ENCODE measurements at regions not wholly inside any gene's neighbourhood (a gene's known extent, or its start where the extent isn't known, plus 50 kb on each side); places are given as distances from the start of the nearest gene placed in this dataset.

DNA sequence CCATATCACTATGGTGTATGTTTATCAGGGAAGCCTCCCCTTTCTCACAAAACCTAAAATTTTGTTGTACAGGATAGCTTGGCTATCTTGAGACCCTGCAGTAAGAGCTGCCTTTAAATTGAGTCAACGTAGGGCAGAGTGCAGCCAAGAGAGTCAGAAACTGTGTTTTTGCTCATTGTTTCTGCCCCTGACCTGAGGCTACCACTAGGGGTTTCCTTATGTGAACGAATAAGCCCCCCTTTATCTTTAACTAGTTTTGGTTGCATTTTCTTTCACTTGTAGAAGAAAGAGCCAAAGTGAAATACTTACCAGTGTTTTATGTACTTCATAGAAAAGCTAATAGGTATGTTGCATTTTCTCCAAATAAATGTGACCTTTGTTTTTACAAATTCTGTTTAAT is 149.9 kb upstream of the TMC3 start:
- Mint-ChIP-seq H3K9me3 (no peaks in the 10 kb centered on the region), H3K27ac (no peak overlapping the region), H3K4me1 (ENCODE audit: low read depth) (no peaks in the 10 kb centered on the region), H3K36me3 (no peaks in the 10 kb centered on the region), H3K27me3 (peaks cover 11% of the 10 kb centered on the region), H3K4me3 (no peak overlapping the region)
- ChIA-PET POLR2A (no interaction called here), CTCF (no interaction called here)
- intact Hi-C loops (cut with micrococcal nuclease) = no loop called here
- no peak for DNase-seq

DNA sequence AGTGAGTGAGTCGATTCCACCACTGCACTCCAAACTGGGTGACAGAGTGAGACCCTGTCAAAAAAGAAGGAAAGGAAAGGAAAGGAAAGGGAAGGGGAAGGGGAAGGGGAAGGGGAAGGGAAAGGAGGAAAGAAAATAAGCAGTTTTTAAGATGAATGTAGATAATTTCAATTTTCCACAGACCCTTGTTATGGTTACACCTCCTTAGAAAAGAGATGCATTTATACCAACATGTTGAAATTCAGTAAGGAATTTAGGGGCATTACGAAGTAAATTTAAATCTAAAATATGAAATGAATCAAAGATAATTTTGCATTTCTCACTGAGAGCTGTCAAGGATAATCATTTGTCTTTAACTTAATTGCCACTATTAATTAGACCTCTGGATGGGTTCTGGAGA is 146.5 kb upstream of the TMC3 start:
- Mint-ChIP-seq H3K36me3 (no peaks in the 10 kb centered on the region), H3K27ac (no peak overlapping the region), H3K4me1 (ENCODE audit: low read depth) (no peaks in the 10 kb centered on the region), H3K27me3 (peaks cover 7% of the 10 kb centered on the region), H3K9me3 (no peaks in the 10 kb centered on the region), H3K4me3 (no peak overlapping the region)
- DNase-seq = no peak
- POLR2A ChIA-PET = no interaction called here
- CTCF ChIA-PET = interaction anchor here (0.6 kb wide), 1 partner anchor 699 kb away, joined by 3 read pairs; no protein-coding TSS in a partner anchor
- intact Hi-C loops (cut with micrococcal nuclease) = no loop called here

DNA sequence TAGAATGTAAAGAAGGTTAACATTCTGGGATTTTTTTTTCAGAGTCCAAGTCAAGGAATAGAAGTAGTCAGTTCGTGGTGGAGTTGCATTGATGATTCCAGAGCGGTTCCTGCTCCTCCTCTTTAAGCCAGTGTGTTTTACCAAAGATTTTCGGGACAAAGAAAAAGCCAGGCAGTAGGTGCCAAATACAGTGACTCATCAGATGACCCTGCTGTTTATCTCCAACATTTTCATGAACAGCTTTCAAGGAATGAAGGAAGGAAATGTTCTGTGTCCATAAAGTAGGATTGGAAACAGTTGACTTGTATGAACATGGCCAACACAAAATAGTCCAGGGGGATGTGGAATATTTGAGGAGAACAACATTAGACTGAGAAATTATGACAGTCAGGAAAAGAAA is 142.4 kb upstream of the TMC3 start:
- no peak overlapping the region for H3K27ac Mint-ChIP-seq
- no peak overlapping the region for H3K4me3 Mint-ChIP-seq
- no peaks in the 10 kb centered on the region for H3K4me1 Mint-ChIP-seq (ENCODE audit: low read depth)
- intact Hi-C loops (cut with micrococcal nuclease) = no loop called here
- DNase-seq = no peak
- no peaks in the 10 kb centered on the region for H3K36me3 Mint-ChIP-seq
- ChIA-PET POLR2A (no interaction called here), CTCF (no interaction called here)
- H3K27me3 Mint-ChIP-seq = peaks cover 13% of the 10 kb centered on the region
- H3K9me3 Mint-ChIP-seq = no peaks in the 10 kb centered on the region

DNA sequence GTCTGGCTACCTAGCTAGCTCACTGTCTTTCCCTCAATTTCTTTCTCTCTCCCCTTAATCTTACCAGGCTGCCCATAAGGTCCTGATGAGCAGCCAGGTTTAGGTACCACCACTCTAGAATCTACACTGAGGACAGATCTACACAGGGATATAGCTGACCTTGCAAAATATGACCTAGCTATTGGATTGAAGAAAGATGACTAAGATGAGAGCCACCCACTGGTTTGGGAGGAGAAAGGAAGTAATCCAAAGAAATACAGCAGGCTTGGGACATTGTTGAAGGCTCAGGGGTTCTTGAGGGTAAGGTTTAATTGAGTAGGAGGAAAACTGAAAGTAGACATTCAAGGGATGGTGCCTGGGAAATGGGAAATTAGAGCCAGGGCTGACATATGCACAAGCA is 142.0 kb upstream of the TMC3 start:
- Mint-ChIP-seq H3K36me3 (no peaks in the 10 kb centered on the region), H3K4me1 (ENCODE audit: low read depth) (no peaks in the 10 kb centered on the region), H3K4me3 (no peak overlapping the region), H3K27ac (no peak overlapping the region), H3K9me3 (no peaks in the 10 kb centered on the region), H3K27me3 (peaks cover 13% of the 10 kb centered on the region)
- ChIA-PET POLR2A (no interaction called here), CTCF (no interaction called here)
- no peak for DNase-seq
- intact Hi-C loops (cut with micrococcal nuclease) = no loop called here

DNA sequence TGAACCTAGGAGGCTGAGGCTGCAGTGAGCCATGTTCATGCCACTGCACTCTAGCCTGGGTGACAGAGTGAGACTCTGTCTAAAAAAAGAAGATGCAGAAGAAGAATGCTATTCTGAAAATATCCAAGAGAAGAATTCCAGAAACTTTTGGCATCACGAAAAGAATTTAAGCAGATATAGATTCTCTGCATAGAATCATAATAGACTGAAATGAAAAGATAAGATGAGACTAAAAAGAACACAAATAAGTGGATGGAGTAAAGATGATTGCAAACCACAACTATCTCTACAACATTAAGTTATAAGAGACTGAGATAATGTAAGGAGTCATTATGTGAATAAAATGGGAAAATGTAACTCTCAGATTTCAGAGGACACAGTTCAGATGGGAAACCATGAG is 140.7 kb upstream of the TMC3 start:
- H3K4me3 Mint-ChIP-seq = no peak overlapping the region
- POLR2A ChIA-PET = no interaction called here
- H3K27ac Mint-ChIP-seq = no peak overlapping the region
- CTCF ChIA-PET = no interaction called here
- intact Hi-C loops (cut with micrococcal nuclease) = no loop called here
- no peaks in the 10 kb centered on the region for H3K4me1 Mint-ChIP-seq (ENCODE audit: low read depth)
- DNase-seq = no peak
- peaks cover 13% of the 10 kb centered on the region for H3K27me3 Mint-ChIP-seq
- H3K9me3 Mint-ChIP-seq = no peaks in the 10 kb centered on the region
- no peaks in the 10 kb centered on the region for H3K36me3 Mint-ChIP-seq

DNA sequence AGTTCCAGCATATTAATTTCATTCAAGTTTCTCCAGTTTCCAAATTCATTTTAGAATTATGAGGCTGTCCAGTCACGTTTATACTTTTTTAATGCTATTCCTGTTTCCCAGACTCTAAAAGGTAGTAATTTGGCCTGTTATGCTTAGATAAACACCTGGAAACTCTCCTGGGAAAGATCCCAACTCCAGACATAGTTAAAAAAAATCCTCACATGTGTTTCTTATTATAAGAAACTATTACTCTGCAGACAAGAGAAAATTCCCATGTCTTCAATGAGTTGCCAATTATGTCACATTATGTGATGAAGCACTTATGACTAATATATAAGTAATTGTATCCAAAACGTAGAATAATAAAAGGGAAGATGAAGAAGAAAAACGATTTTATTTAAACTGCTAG is 137.1 kb upstream of the TMC3 start:
- no peaks in the 10 kb centered on the region for H3K9me3 Mint-ChIP-seq
- POLR2A ChIA-PET = no interaction called here

DNA sequence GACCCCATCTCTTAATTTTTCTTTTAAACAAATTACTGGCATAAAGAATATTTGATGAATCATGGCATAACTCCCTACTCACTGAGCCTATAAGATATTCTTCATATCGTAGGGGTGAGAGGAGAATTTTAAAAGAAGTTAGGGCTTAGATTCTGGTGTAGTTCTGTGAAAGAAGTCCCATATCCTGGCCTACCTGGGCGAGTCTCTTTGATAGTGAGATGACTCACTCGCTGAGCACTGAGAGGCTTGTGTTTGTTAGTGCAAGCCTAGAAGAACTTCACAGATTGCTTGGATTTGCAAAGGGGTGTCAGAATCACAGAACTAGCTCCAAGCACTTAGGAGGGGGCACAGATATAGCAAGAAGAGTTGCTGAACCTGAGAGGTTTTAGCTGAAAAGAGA is 133.8 kb upstream of the TMC3 start:
- intact Hi-C loops (cut with micrococcal nuclease) = no loop called here
- no peak overlapping the region for H3K27ac Mint-ChIP-seq
- H3K9me3 Mint-ChIP-seq = no peaks in the 10 kb centered on the region
- H3K27me3 Mint-ChIP-seq = peaks cover 10% of the 10 kb centered on the region
- CTCF ChIA-PET = no interaction called here
- H3K4me3 Mint-ChIP-seq = no peak overlapping the region
- no peaks in the 10 kb centered on the region for H3K4me1 Mint-ChIP-seq (ENCODE audit: low read depth)
- DNase-seq = no peak
- no peaks in the 10 kb centered on the region for H3K36me3 Mint-ChIP-seq
- POLR2A ChIA-PET = no interaction called here

More for the DNA sequence above, 137.1 kb upstream of the TMC3 start:
- intact Hi-C loops (cut with micrococcal nuclease) = no loop called here
- Mint-ChIP-seq H3K4me3 (no peak overlapping the region), H3K27me3 (peaks cover 17% of the 10 kb centered on the region), H3K27ac (no peak overlapping the region), H3K36me3 (no peaks in the 10 kb centered on the region), H3K4me1 (ENCODE audit: low read depth) (no peaks in the 10 kb centered on the region)
- no peak for DNase-seq
- CTCF ChIA-PET = no interaction called here

DNA sequence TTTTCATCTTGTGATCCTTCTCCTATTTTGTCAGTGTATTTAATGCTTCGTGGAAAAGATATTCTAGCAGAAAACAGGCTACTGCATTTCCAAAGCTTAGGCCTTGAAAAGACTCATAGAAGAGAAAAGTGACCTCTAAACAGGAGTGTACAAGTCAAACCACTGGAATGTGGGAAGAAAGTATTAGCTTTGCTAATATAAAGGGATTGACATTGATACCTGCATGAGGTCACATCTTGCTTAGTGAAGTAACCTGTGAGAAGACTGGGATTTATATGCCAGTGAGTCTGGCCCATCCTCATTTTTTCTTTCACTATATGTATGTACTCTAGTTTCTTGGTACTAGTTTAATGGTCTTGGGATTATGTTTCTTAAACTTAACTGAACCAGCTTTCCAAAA is 132.9 kb upstream of the TMC3 start:
- Mint-ChIP-seq H3K4me1 (ENCODE audit: low read depth) (no peaks in the 10 kb centered on the region), H3K27ac (no peak overlapping the region), H3K36me3 (no peaks in the 10 kb centered on the region), H3K27me3 (peaks cover 12% of the 10 kb centered on the region), H3K9me3 (no peaks in the 10 kb centered on the region), H3K4me3 (no peak overlapping the region)
- CTCF ChIA-PET = interaction anchor here (0.6 kb wide), 1 partner anchor 239 kb away, joined by 3 read pairs; no protein-coding TSS in a partner anchor
- DNase-seq = no peak
- intact Hi-C loops (cut with micrococcal nuclease) = no loop called here
- POLR2A ChIA-PET = no interaction called here

DNA sequence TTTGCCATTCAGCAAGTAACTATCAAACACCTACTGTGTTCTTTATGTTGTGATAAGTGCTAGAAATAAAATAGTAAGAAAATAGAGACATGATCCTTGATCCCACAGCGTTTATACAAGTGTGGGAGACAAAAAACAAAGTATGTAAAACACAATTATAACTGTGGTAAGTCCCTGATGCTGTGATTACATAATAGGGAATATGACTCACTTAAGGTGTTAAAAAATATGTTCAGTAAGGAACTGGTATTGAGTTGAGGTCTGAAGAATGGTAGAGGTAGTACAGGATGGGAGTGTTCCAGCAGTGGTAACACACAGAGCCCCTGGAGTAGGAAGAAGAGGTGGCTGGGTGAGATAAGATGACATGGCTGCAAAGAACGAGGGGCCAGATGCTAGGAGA is 132.1 kb upstream of the TMC3 start:
- ChIA-PET CTCF (no interaction called here), POLR2A (no interaction called here)
- Mint-ChIP-seq H3K4me3 (no peak overlapping the region), H3K27ac (no peak overlapping the region), H3K9me3 (no peaks in the 10 kb centered on the region), H3K36me3 (no peaks in the 10 kb centered on the region), H3K27me3 (peaks cover 12% of the 10 kb centered on the region), H3K4me1 (ENCODE audit: low read depth) (no peaks in the 10 kb centered on the region)
- intact Hi-C loops (cut with micrococcal nuclease) = no loop called here
- no peak for DNase-seq

DNA sequence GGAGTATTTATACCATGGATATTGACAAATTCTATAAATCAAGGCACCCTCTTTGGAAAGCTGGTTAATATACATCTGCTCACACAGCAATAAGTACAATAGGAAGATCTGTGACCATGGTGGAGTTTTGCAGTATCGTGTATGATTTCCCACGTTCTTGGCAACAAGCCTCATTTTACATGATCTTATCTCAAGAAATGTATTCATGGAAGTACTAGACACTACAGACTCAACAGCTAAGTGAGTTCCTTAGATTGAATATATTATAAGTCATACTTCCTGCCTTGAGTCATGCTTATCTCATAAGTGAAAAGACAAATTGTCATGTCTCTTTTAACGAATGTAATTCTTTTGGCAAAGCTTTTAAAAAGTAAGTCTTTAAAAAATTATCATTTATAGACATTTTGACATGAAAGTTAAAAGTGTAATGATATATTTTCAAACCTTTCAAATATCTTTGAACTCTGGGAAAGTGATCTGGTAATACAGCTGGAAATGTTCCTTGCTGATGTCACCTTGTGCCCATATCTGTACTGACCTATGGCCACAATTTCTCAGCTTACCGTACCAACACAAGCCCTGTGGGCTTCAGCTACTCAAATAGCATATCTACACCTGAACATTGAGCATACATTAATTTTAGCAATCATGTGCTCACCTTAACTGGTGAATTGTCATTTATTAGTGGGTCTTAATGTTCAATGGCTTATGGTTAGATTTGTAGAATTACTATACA is 130.3 kb upstream of the TMC3 start:
- Mint-ChIP-seq H3K36me3 (no peaks in the 10 kb centered on the region), H3K27ac (no peak overlapping the region), H3K27me3 (peaks cover 10% of the 10 kb centered on the region), H3K4me3 (no peak overlapping the region), H3K4me1 (ENCODE audit: low read depth) (no peaks in the 10 kb centered on the region), H3K9me3 (no peaks in the 10 kb centered on the region)
- no peak for DNase-seq
- intact Hi-C loops (cut with micrococcal nuclease) = no loop called here
- ChIA-PET POLR2A (no interaction called here), CTCF (interaction anchor here (1.5 kb wide), 1 partner anchor 23 kb away, joined by 5 read pairs; no protein-coding TSS in a partner anchor)

DNA sequence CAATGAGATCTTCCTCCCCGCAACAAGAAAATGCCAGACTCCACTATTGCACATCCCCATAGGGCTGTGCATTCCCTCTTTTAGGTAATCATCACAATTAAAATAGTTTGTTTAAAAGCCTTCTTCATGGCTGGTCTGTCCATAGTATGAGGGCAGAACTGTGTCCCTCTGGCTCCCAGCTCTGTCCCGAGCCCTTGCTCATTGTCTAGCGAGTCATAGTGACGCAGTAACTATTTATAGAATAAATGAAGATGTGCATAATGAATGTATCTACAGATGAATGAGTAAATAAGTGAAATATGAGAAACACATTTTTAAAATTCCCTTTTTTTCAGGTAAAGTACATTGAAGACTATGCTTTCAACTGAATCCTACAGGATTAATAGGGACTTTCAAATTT is 128.4 kb upstream of the TMC3 start:
- no peak overlapping the region for H3K27ac Mint-ChIP-seq
- CTCF ChIA-PET = no interaction called here
- H3K4me1 Mint-ChIP-seq (ENCODE audit: low read depth) = no peaks in the 10 kb centered on the region
- no peaks in the 10 kb centered on the region for H3K9me3 Mint-ChIP-seq
- no peak for DNase-seq
- H3K36me3 Mint-ChIP-seq = no peaks in the 10 kb centered on the region
- H3K27me3 Mint-ChIP-seq = peaks cover 7% of the 10 kb centered on the region
- H3K4me3 Mint-ChIP-seq = no peak overlapping the region
- intact Hi-C loops (cut with micrococcal nuclease) = no loop called here
- POLR2A ChIA-PET = no interaction called here

DNA sequence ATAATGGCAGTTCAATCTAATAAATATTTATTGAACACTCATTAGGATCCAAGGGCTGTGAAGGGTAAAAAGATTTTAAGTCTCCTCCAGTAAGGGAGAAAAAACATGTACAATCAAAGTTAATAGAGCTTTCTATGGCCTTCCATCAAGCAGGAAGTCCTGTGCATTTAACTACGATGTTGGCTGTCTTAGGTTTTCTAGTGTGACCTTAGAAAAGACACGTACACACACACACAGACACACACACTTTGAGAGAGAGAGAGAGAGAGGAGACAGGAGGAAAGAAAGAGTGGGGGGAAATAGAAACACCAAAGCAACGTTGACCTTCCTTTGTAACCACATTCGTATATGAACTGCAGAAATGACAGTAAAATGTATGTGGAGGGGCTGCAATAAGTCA is 126.1 kb upstream of the TMC3 start:
- intact Hi-C loops (cut with micrococcal nuclease) = no loop called here
- H3K27me3 Mint-ChIP-seq = peaks cover 5% of the 10 kb centered on the region
- ChIA-PET CTCF (no interaction called here), POLR2A (no interaction called here)
- no peaks in the 10 kb centered on the region for H3K9me3 Mint-ChIP-seq
- no peaks in the 10 kb centered on the region for H3K36me3 Mint-ChIP-seq
- H3K4me1 Mint-ChIP-seq (ENCODE audit: low read depth) = no peaks in the 10 kb centered on the region
- H3K4me3 Mint-ChIP-seq = no peak overlapping the region
- H3K27ac Mint-ChIP-seq = no peak overlapping the region
- DNase-seq = no peak

DNA sequence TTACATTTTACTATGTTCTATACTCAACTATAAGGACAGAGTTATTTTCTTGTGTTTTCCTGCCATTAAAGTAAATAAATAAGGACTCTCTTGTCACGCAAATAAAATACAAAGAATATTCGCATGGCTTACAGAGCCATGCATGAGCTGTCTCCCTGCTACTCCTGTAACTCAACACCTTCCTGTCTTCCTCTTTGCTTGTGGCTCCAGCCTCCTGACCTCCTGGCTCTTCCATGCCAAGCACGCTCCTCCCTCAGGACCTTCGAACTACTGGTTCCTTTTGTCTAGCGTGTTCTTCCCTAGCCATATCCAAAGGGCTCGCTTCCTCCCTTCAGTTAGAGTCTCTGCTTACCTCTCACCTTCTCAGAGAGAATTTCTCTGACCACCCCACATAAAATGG is 124.3 kb upstream of the TMC3 start:
- Mint-ChIP-seq H3K4me3 (no peak overlapping the region), H3K9me3 (no peaks in the 10 kb centered on the region), H3K27me3 (peaks cover 3% of the 10 kb centered on the region), H3K36me3 (no peaks in the 10 kb centered on the region), H3K27ac (no peak overlapping the region), H3K4me1 (ENCODE audit: low read depth) (no peaks in the 10 kb centered on the region)
- intact Hi-C loops (cut with micrococcal nuclease) = no loop called here
- no peak for DNase-seq
- CTCF ChIA-PET = no interaction called here
- POLR2A ChIA-PET = no interaction called here
